K562 (cell line): ENCODE measurements at regions not wholly inside any gene's neighbourhood (a gene's known extent, or its start where the extent isn't known, plus 50 kb on each side); places are given as distances from the start of the nearest gene placed in this dataset.

Experiments
- ATAC-seq: fragments of 200-7000 bp; cut with Tn5 transposase; 3 replicates; pipeline ENCODE4 v1.9.1; 2020; ENCODE audit warnings: moderate library complexity
- BruUV-seq: library from RNA; stranded (reverse); fragments of 400-500 nt; replicated peaks from 2 replicates; lab custom pipeline; 2021; lab: Mats Ljungman, UMichigan
- CTCF ChIA-PET: fragments of 300-600 bp; formaldehyde crosslinking; extraction: SDS; loops from one replicate; lab custom pipeline; 2021; ENCODE audit warnings: low intra/inter-chr PET ratio; lab: Yijun Ruan, JAX
- POLR2A ChIA-PET: fragments of 300-600, 350-650 bp; sonication (Branson Sonifier 250); formaldehyde crosslinking; extraction: SDS; loops from one replicate; lab custom pipeline; 2021; ENCODE audit warnings: antibody characterized with exemption, inconsistent platforms; lab: Yijun Ruan, JAX
- DNase-seq, 4 experiments: peaks; one replicate each; pipeline versions ENCODE4 v3.0.0 to v3.0.0-alpha.2; 2011 to 2018; ENCODE audit warnings: low spot score in 3 of 4, mixed read lengths in 3 of 4; ENCODE audit errors: extremely low read depth in 1 of 4
- FAIRE-seq: peaks from 2 replicates; lab custom pipeline; 2011; peaks lifted over from hg19 to GRCh38; lab: Jason Lieb, UNC
- H2AFZ ChIP-seq: 2 replicates; pipeline ENCODE4 v1.6.0; 2011; ENCODE audit warnings: low read depth, low read length, control low read depth, inconsistent platforms
- H3K27ac ChIP-seq: fragments of 200-600 bp; 3 replicates; pipeline ENCODE4 v1.8.0; 2011; ENCODE audit warnings: low read depth, mild to moderate bottlenecking, control low read depth, inconsistent platforms, low read length, moderate library complexity, mixed read lengths; ENCODE audit errors: extremely low read depth
- H3K27me3 ChIP-seq, 2 experiments: fragments of 300-600 bp in 1 of 2; 2 replicates in 1 of 2; 3 replicates in 1 of 2; pipeline versions ENCODE4 v1.6.0 to v1.8.0; 2011; ENCODE audit warnings: inconsistent platforms in 2 of 2, low read length in 2 of 2, mild to moderate bottlenecking in 1 of 2, mixed read lengths in 1 of 2, moderate library complexity in 1 of 2; ENCODE audit not compliant: control insufficient read depth in 2 of 2, insufficient read depth in 2 of 2
- H3K36me3 ChIP-seq: fragments of 300-600 bp; 3 replicates; pipeline ENCODE4 v1.8.0; 2011; ENCODE audit warnings: mild to moderate bottlenecking, low read length, inconsistent platforms; ENCODE audit not compliant: control insufficient read depth, insufficient read depth
- H3K4me1 ChIP-seq, 2 experiments: fragments of 200-600 bp in 1 of 2; replicated peaks in 1 of 2; 2 replicates in 1 of 2; 3 replicates in 1 of 2; pipeline versions ENCODE4 v1.5.1 to v1.8.0; 2011; ENCODE audit warnings: inconsistent platforms in 2 of 2, low read length in 2 of 2, mild to moderate bottlenecking in 1 of 2, mixed read lengths in 1 of 2, moderate library complexity in 1 of 2; ENCODE audit not compliant: control insufficient read depth in 2 of 2, insufficient read depth in 2 of 2
- H3K4me2 ChIP-seq: 2 replicates; pipeline ENCODE4 v1.6.1; 2011; ENCODE audit warnings: low read length, control low read depth, inconsistent platforms, mixed read lengths; ENCODE audit not compliant: insufficient read depth
- H3K4me3 ChIP-seq: fragments of 200-600 bp; sonication (generic), shearing (Covaris generic); 2 replicates; pipeline ENCODE4 v1.5.1; 2016; ENCODE audit warnings: control low read depth, inconsistent platforms
- H3K79me2 ChIP-seq: fragments of 200-600 bp; 3 replicates; pipeline ENCODE4 v1.8.0; 2011; ENCODE audit warnings: low read length, inconsistent platforms; ENCODE audit not compliant: control insufficient read depth, insufficient read depth
- H3K9ac ChIP-seq, 2 experiments: 2 replicates each; pipeline versions ENCODE4 v1.6.0 to v1.6.1; 2011; ENCODE audit warnings: low read depth in 2 of 2, low read length in 2 of 2, control low read depth in 1 of 2, inconsistent platforms in 1 of 2, mild to moderate bottlenecking in 1 of 2, mixed read lengths in 1 of 2; ENCODE audit not compliant: insufficient read depth in 1 of 2
- H3K9me1 ChIP-seq: one replicate; pipeline ENCODE4 v1.6.0; 2011; ENCODE audit warnings: inconsistent platforms, mild to moderate bottlenecking, low read length, moderate library complexity; ENCODE audit not compliant: control insufficient read depth, insufficient read depth
- H3K9me3 ChIP-seq: replicated peaks from 2 replicates; pipeline ENCODE4 v1.5.1; 2011; ENCODE audit warnings: low read depth, low read length, inconsistent platforms; ENCODE audit not compliant: control insufficient read depth, insufficient read depth
- H4K20me1 ChIP-seq: replicated peaks from 2 replicates; pipeline ENCODE4 v1.6.1; 2011; ENCODE audit warnings: low read length, inconsistent platforms, mixed read lengths; ENCODE audit not compliant: control insufficient read depth, insufficient read depth
- CHD1 ChIP-seq: fragments of 200-600 bp; sonication (generic); IDR thresholded peaks from one replicate; pipeline ENCODE4 v1.6.1; 2012; ENCODE audit warnings: mild to moderate bottlenecking, moderate library complexity, low read length, inconsistent platforms
- CSDE1 ChIP-seq, 2 experiments: fragments of 450-650 bp; IDR thresholded peaks; 2 replicates each; pipeline ENCODE4 v1.6.1; 2016; ENCODE audit warnings: mild to moderate bottlenecking in 1 of 2
- HMBOX1 ChIP-seq: sonication (generic); IDR thresholded peaks from 2 replicates; pipeline ENCODE4 v1.6.1; 2016
- HMG20B ChIP-seq: fragments of 250-450 bp; sonication (Bioruptor Pico); IDR thresholded peaks from 2 replicates; pipeline ENCODE4 v1.5.0; 2021; ENCODE audit warnings: mild to moderate bottlenecking
- MYBL2 ChIP-seq, 2 experiments: fragments of 450-650 bp in 1 of 2; sonication (generic) in 1 of 2; formaldehyde crosslinking in 1 of 2; IDR thresholded peaks; 2 replicates each; pipeline versions ENCODE4 v1.6.1 to v1.8.1; 2017 to 2022; ENCODE audit warnings: borderline replicate concordance in 1 of 2, inconsistent platforms in 1 of 2, low read depth in 1 of 2, mild to moderate bottlenecking in 1 of 2, missing genetic modification reagents in 1 of 2, moderate library complexity in 1 of 2
- RFX5 ChIP-seq: IDR thresholded peaks from 2 replicates; pipeline ENCODE4 v1.6.1; 2011; ENCODE audit warnings: low read depth, mild to moderate bottlenecking, improper control_type of control experiment, low read length
- SRSF9 ChIP-seq: fragments of 200-400 bp; formaldehyde crosslinking; IDR thresholded peaks from 2 replicates; pipeline ENCODE4 v1.6.1; 2017; ENCODE audit warnings: low read depth, low read length, borderline replicate concordance
- WGBS: fragments of 100-300 bp; shearing (Covaris generic); methylation state at CpG from one replicate; pipeline ENCODE4 v1.1.6; 2016; ENCODE audit warnings: low coverage, mixed read lengths; ENCODE audit not compliant: insufficient coverage; ENCODE audit errors: missing lambda C conversion rate; 5-methylcytosine and 5-hydroxymethylcytosine counted together
- in situ Hi-C: fragments of 300-500 bp; cut with MboI; formaldehyde crosslinking; loops from 4 replicates; pipeline ENCODE4 v1.15.0; 2018; ENCODE audit warnings: inconsistent platforms, mixed read lengths
- intact Hi-C: fragments of 100-400 bp; cut with micrococcal nuclease; formaldehyde crosslinking; loops from 2 replicates; pipeline ENCODE4 v1.14.2; 2022

- H3K9me3 ChIP-seq: no peaks in the 10 kb centered on the region
- no peaks in the 10 kb centered on the region for H4K20me1 ChIP-seq
- ATAC-seq (no peak), DNase-seq (no peak), FAIRE-seq (no peak)
- no peak overlapping the region for H3K9ac ChIP-seq
- H3K36me3 ChIP-seq: no peaks in the 10 kb centered on the region
- POLR2A ChIA-PET: no interaction called here
- H3K9me1 ChIP-seq: no peaks in the 10 kb centered on the region
- no peak overlapping the region for H3K4me2 ChIP-seq
- H3K27me3 ChIP-seq: peaks cover 0 to 5% of the 10 kb centered on the region in 2 experiments; a peak in 1 of 5 replicates
- no peak overlapping the region for H3K4me3 ChIP-seq
- CTCF ChIA-PET: no interaction called here
- H3K27ac ChIP-seq: no peak overlapping the region
- no TSS peak for BruUV-seq
- WGBS: under 1% methylated on average over 11 of the region's 11 CpGs
- H3K79me2 ChIP-seq: no peaks in the 10 kb centered on the region
- intact Hi-C loops: no loop called here
- H2AFZ ChIP-seq: no peak overlapping the region
- in situ Hi-C loops: no loop called here
- H3K4me1 ChIP-seq: no peaks in the 10 kb centered on the region
- TF ChIP-seq SRSF9: no peak
- TF ChIP-seq CSDE1 (IDR thresholded peaks at IDR 0.05): no peak
- no peak for TF ChIP-seq HMBOX1
- TF ChIP-seq MYBL2 (IDR thresholded peaks at IDR 0.05; ENCODE audit: low read depth): no peak
- TF ChIP-seq MYBL2 (CRISPR knock-in tag; IDR thresholded peaks at IDR 0.05; ENCODE audit: borderline replicate concordance): no peak
- no peak for TF ChIP-seq RFX5
- TF ChIP-seq CHD1: no peak
- TF ChIP-seq HMG20B (CRISPR knock-in tag): no peak
These were observed 124.0 kb downstream of the DYRK2 start for GRCh38 chr12:67772267-67773169.
